ENCODE measurements at regions not wholly inside any gene's neighbourhood (a gene's known extent, or its start where the extent isn't known, plus 50 kb on each side); places are given as distances from the start of the nearest gene placed in this dataset.

GRCh38 chr13:85663856-85664255 is 135.4 kb downstream of the SLITRK6 start:
- DNase-seq (ENCODE audit: low spot score): no peak

- no peak for DNase-seq (ENCODE audit: low spot score)
Observed at GRCh38 chr13:85662186-85662585, 137.0 kb downstream of the SLITRK6 start.

- no peak for DNase-seq (ENCODE audit: low spot score)
Observed at GRCh38 chr13:85661675-85662074, 137.5 kb downstream of the SLITRK6 start.

GRCh38 chr13:85659493-85659892 is 139.7 kb downstream of the SLITRK6 start:
- no peak for DNase-seq (ENCODE audit: low spot score)

GRCh38 chr13:85657942-85658341 is 141.3 kb downstream of the SLITRK6 start:
- no peak for DNase-seq (ENCODE audit: low spot score)

- no peak for DNase-seq (ENCODE audit: low spot score)
Observed at GRCh38 chr13:85655040-85655439, 144.2 kb downstream of the SLITRK6 start.

GRCh38 chr13:85654227-85654626 is 145.0 kb downstream of the SLITRK6 start:
- DNase-seq (ENCODE audit: low spot score): no peak

GRCh38 chr13:85653681-85654080 is 145.5 kb downstream of the SLITRK6 start:
- DNase-seq (ENCODE audit: low spot score): no peak

- DNase-seq (ENCODE audit: low spot score): no peak
Observed at GRCh38 chr13:85652491-85652890, 146.7 kb downstream of the SLITRK6 start.

- no peak for DNase-seq (ENCODE audit: low spot score)
Observed at GRCh38 chr13:85651440-85651839, 147.8 kb downstream of the SLITRK6 start.

- DNase-seq (ENCODE audit: low spot score): no peak
Observed at GRCh38 chr13:85650613-85651012, 148.6 kb downstream of the SLITRK6 start.

GRCh38 chr13:85640727-85641126 is 158.5 kb downstream of the SLITRK6 start:
- no peak for DNase-seq (ENCODE audit: low spot score)

- DNase-seq (ENCODE audit: low spot score): no peak
Observed at GRCh38 chr13:85638815-85639393, 160.3 kb downstream of the SLITRK6 start.

GRCh38 chr13:85638265-85638664 is 161.0 kb downstream of the SLITRK6 start:
- DNase-seq (ENCODE audit: low spot score): no peak

- DNase-seq (ENCODE audit: low spot score): peak; percentile 20
Observed at GRCh38 chr13:85632526-85633195, 166.6 kb downstream of the SLITRK6 start.

- DNase-seq (ENCODE audit: low spot score): no peak
Observed at GRCh38 chr13:85631801-85632200, 167.4 kb downstream of the SLITRK6 start.

GRCh38 chr13:85626603-85627002 is 172.6 kb downstream of the SLITRK6 start:
- no peak for DNase-seq (ENCODE audit: low spot score)

GRCh38 chr13:85619321-85619720 is 179.9 kb downstream of the SLITRK6 start:
- DNase-seq (ENCODE audit: low spot score): no peak

GRCh38 chr13:85618521-85618920 is 180.7 kb downstream of the SLITRK6 start:
- no peak for DNase-seq (ENCODE audit: low spot score)

GRCh38 chr13:85616275-85616674 is 182.9 kb downstream of the SLITRK6 start:
- DNase-seq (ENCODE audit: low spot score): no peak

GRCh38 chr13:85615031-85615430 is 184.2 kb downstream of the SLITRK6 start:
- DNase-seq (ENCODE audit: low spot score): no peak

- DNase-seq (ENCODE audit: low spot score): no peak
Observed at GRCh38 chr13:85610024-85610423, 189.2 kb downstream of the SLITRK6 start.

- DNase-seq (ENCODE audit: low spot score): no peak
Observed at GRCh38 chr13:85608255-85608829, 190.9 kb downstream of the SLITRK6 start.

- DNase-seq (ENCODE audit: low spot score): no peak
Observed at GRCh38 chr13:85603735-85604134, 195.5 kb downstream of the SLITRK6 start.
